DOHH2 (cell line): ENCODE measurements at regions not wholly inside any gene's neighbourhood (a gene's known extent, or its start where the extent isn't known, plus 50 kb on each side); places are given as distances from the start of the nearest gene placed in this dataset.

ENCODE experiments used
- H3F3A ChIP-seq: fragments of 200-600 bp; sonication (generic), shearing (Covaris generic); 2 replicates; pipeline ENCODE4 v1.6.0; 2016; ENCODE audit warnings: antibody characterized with exemption, mild to moderate bottlenecking; ENCODE audit not compliant: control insufficient read depth, insufficient read depth
- H3K27ac ChIP-seq: fragments of 200-600 bp; sonication (generic); 2 replicates; pipeline ENCODE4 v1.5.1; 2014; ENCODE audit warnings: low read depth, mild to moderate bottlenecking, low read length, moderate library complexity
- H3K27me3 ChIP-seq: fragments of 200-600 bp; sonication (generic); 2 replicates; pipeline ENCODE4 v1.6.1; 2014; ENCODE audit warnings: mild to moderate bottlenecking, low read length, mixed read lengths; ENCODE audit not compliant: control insufficient read depth
- H3K36me3 ChIP-seq: fragments of 200-600 bp; sonication (generic); 2 replicates; pipeline ENCODE4 v1.6.1; 2014; ENCODE audit warnings: mild to moderate bottlenecking, low read length, moderate library complexity, mixed read lengths; ENCODE audit not compliant: control insufficient read depth
- H3K4me1 ChIP-seq: fragments of 200-600 bp; sonication (generic); 2 replicates; pipeline ENCODE4 v1.6.1; 2014; ENCODE audit warnings: mild to moderate bottlenecking, low read length, mixed read lengths; ENCODE audit not compliant: control insufficient read depth
- H3K4me2 ChIP-seq: fragments of 200-600 bp; sonication (generic); 2 replicates; pipeline ENCODE4 v1.6.0; 2014; ENCODE audit warnings: mild to moderate bottlenecking, low read length, moderate library complexity
- H3K4me3 ChIP-seq: fragments of 200-600 bp; sonication (generic); 2 replicates; pipeline ENCODE4 v1.5.1; 2014; ENCODE audit warnings: mild to moderate bottlenecking, low read length, mixed read lengths
- H3K79me2 ChIP-seq: fragments of 200-600 bp; sonication (generic); 2 replicates; pipeline ENCODE4 v1.6.1; 2014; ENCODE audit warnings: mild to moderate bottlenecking, low read length, mixed read lengths; ENCODE audit not compliant: control insufficient read depth
- H3K9me2 ChIP-seq: fragments of 200-600 bp; sonication (generic); replicated peaks from 2 replicates; pipeline ENCODE4 v1.6.1; 2014; ENCODE audit warnings: mild to moderate bottlenecking, low read length, mixed read lengths; ENCODE audit not compliant: control insufficient read depth
- H3K9me3 ChIP-seq: fragments of 200-600 bp; sonication (generic); 2 replicates; pipeline ENCODE4 v1.6.1; 2014; ENCODE audit warnings: antibody characterized with exemption, low read length, mixed read lengths; ENCODE audit not compliant: control insufficient read depth, insufficient read depth
- H4K20me1 ChIP-seq: fragments of 200-600 bp; sonication (generic); 2 replicates; pipeline ENCODE4 v1.6.0; 2014; ENCODE audit warnings: low read depth, mild to moderate bottlenecking, antibody characterized with exemption, low read length, moderate library complexity; ENCODE audit not compliant: control insufficient read depth, insufficient read depth
- EZH2phosphoT487 ChIP-seq: fragments of 200-600 bp; sonication (generic); IDR thresholded peaks from 2 replicates; pipeline ENCODE4 v1.6.1; 2017; ENCODE audit warnings: borderline replicate concordance, mild to moderate bottlenecking, antibody characterized with exemption, low read length, moderate library complexity, mixed read lengths
- TF ChIP-seq, protein P1 (sequence below): fragments of 200-600 bp; sonication (generic); IDR thresholded peaks from one replicate; pipeline ENCODE4 v1.5.1; 2014; ENCODE audit warnings: antibody characterized with exemption, mild to moderate bottlenecking, low read depth, low read length; ENCODE audit not compliant: poor library complexity, severe bottlenecking

DNA sequence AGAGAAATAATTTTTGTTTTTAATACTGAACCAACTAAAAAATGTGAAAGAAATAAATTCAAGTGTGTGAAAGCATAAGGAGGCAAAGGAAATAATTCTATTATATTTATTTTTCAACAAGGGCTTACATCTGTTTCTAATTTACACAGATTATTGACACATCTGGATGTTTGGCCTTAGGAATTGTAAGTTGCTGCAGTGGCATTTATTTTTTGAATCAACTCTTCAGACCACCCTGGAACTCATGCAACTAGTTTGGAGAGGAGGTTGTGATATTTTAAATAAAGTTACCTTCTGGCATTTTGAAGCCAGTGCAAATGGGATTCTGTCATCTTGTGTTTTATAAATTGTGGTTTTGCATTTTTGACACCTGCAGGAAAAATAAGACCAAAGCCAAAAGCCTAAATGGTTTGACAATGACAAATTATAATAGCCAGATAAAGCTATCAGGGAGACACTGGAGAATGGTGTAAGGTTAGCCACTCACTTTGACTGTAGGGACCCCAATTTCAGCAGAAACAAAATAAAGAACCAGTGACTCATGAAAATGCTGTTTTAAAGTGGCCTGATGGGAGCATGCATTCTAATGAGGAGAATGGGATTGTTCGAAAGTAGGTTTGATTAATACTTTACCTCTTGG, 192.9 kb downstream of the KLF5 start:
- Histone ChIP-seq H3K9me2 (no peaks in the 10 kb centered on the region), H3K4me3 (no peak overlapping the region), H3K36me3 (no peaks in the 10 kb centered on the region), H3K4me2 (no peak overlapping the region), H4K20me1 (no peaks in the 10 kb centered on the region), H3K4me1 (no peaks in the 10 kb centered on the region), H3K27me3 (no peaks in the 10 kb centered on the region), H3K79me2 (no peaks in the 10 kb centered on the region), H3K27ac (no peak overlapping the region), H3K9me3 (no peaks in the 10 kb centered on the region), H3F3A (no peaks in the 10 kb centered on the region)
- no peak for TF ChIP-seq EZH2phosphoT487
- TF ChIP-seq, protein P1, sequence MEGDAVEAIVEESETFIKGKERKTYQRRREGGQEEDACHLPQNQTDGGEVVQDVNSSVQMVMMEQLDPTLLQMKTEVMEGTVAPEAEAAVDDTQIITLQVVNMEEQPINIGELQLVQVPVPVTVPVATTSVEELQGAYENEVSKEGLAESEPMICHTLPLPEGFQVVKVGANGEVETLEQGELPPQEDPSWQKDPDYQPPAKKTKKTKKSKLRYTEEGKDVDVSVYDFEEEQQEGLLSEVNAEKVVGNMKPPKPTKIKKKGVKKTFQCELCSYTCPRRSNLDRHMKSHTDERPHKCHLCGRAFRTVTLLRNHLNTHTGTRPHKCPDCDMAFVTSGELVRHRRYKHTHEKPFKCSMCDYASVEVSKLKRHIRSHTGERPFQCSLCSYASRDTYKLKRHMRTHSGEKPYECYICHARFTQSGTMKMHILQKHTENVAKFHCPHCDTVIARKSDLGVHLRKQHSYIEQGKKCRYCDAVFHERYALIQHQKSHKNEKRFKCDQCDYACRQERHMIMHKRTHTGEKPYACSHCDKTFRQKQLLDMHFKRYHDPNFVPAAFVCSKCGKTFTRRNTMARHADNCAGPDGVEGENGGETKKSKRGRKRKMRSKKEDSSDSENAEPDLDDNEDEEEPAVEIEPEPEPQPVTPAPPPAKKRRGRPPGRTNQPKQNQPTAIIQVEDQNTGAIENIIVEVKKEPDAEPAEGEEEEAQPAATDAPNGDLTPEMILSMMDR: no peak

DNA sequence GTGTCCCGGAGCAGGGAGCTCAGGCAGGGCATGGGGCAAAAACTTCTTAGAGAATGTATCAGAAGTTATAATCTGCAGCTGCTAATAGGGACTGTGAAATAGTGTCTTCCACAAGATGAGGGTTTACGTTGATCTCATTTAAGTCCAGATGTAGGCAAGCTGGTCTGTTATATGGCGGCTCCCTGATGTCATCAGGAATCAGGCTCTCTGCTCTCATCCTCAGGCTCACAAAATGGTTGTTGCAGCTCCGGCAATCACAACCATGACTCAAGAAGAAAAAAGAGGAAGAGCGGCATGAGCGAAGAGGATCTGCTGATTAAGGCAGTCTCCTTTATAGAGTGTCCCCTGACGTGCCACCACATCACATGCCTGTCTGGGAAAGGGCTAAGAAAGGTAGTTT, 191.3 kb downstream of the KLF5 start:
- Histone ChIP-seq H3F3A (no peaks in the 10 kb centered on the region), H3K36me3 (no peaks in the 10 kb centered on the region), H3K4me1 (no peaks in the 10 kb centered on the region), H3K27me3 (no peaks in the 10 kb centered on the region), H3K27ac (no peak overlapping the region), H3K9me2 (no peaks in the 10 kb centered on the region), H3K4me2 (no peak overlapping the region), H3K79me2 (no peaks in the 10 kb centered on the region), H3K4me3 (no peak overlapping the region), H3K9me3 (no peaks in the 10 kb centered on the region), H4K20me1 (no peaks in the 10 kb centered on the region)
- TF ChIP-seq, protein P1: no peak
- TF ChIP-seq EZH2phosphoT487: no peak

DNA sequence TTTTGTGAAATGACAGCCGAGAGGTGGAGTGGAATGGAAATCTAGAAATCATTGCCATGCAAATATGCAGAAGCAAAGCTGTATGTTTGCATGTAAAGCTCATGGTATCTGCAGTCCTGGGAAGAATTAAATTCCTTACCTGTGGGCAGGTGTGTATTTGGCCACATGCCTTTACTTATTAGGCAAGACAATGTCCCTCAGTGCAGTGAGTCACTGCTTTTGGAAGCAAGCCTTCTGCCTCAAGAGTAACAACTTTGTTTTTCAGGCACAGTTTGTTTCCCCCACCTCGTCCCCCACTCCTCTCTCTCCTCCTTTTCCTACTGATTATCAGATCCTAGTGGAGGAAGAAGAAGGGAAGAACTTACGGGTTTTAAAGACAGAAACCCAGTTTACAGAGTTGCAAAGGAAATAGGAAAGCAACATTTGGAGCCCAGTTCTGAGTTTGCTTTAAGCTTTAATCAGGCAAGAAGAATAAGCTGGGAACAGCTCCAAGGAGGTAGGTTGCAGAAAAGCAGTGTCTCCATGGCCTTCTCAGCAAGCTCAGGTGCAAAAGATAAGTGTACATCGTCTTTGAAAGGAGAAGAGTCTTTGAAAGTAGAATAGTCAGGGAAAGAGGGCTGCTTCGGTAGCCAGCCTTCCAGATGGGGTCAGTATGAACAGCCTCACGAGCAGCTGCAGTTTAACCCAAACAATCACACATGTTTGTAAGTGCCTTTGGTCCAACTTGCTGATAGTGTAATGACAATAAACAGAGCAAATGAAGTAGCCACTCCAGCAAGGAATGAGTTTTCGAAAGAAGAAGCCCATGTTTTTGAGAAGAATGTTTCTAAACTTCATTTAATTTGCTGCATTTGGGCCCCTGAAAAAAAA, 190.1 kb downstream of the KLF5 start:
- Histone ChIP-seq H3K4me3 (no peak overlapping the region), H3K9me3 (no peaks in the 10 kb centered on the region), H3K4me1 (no peaks in the 10 kb centered on the region), H3K9me2 (no peaks in the 10 kb centered on the region), H3K79me2 (no peaks in the 10 kb centered on the region), H3K27ac (no peak overlapping the region), H4K20me1 (no peaks in the 10 kb centered on the region), H3K36me3 (no peaks in the 10 kb centered on the region), H3F3A (no peaks in the 10 kb centered on the region), H3K27me3 (no peaks in the 10 kb centered on the region), H3K4me2 (no peak overlapping the region)
- TF ChIP-seq EZH2phosphoT487: no peak
- TF ChIP-seq, protein P1: no peak
